HFF-Myc (cell line): ENCODE measurements at regions not wholly inside any gene's neighbourhood (a gene's known extent, or its start where the extent isn't known, plus 50 kb on each side); places are given as distances from the start of the nearest gene placed in this dataset.

Experiments
- DNase-seq: peaks from one replicate; pipeline ENCODE4 v3.0.0-alpha.2; 2011; ENCODE audit warnings: low read depth; ENCODE audit errors: extremely low read depth
- H3K4me3 ChIP-seq: replicated peaks from 2 replicates; pipeline ENCODE4 v1.5.1; 2011; ENCODE audit warnings: low read depth, mild to moderate bottlenecking, control low read depth, low read length
- CTCF ChIP-seq: IDR thresholded peaks from 2 replicates; pipeline ENCODE4 v1.5.1; 2012; ENCODE audit warnings: mild to moderate bottlenecking, low read depth, low read length, control low read depth; ENCODE audit errors: missing control alignments

- no peak for DNase-seq
- TF ChIP-seq CTCF: no peak
- H3K4me3 ChIP-seq: no peak overlapping the region
These were observed 448.4 kb upstream of the TLE4 start for GRCh38 chr9:79123415-79123814.

- no peak for TF ChIP-seq CTCF
- no peak overlapping the region for H3K4me3 ChIP-seq
- DNase-seq: no peak
These were observed 444.1 kb upstream of the TLE4 start for GRCh38 chr9:79127661-79128060.

GRCh38 chr9:79129865-79130480 lies 441.8 kb upstream of the TLE4 start:
- TF ChIP-seq CTCF: peak; percentile 85
- no peak overlapping the region for H3K4me3 ChIP-seq
- no peak for DNase-seq

GRCh38 chr9:79131246-79131774 lies 440.5 kb upstream of the TLE4 start:
- no peak overlapping the region for H3K4me3 ChIP-seq
- TF ChIP-seq CTCF: no peak

GRCh38 chr9:79131824-79132377 lies 439.9 kb upstream of the TLE4 start:
- H3K4me3 ChIP-seq: no peak overlapping the region
- DNase-seq: no peak
- no peak for TF ChIP-seq CTCF

More at GRCh38 chr9:79131246-79131774, 440.5 kb upstream of the TLE4 start:
- DNase-seq: no peak

- no peak overlapping the region for H3K4me3 ChIP-seq
- TF ChIP-seq CTCF: peak; percentile 30
- DNase-seq: no peak
These were observed 437.1 kb upstream of the TLE4 start for GRCh38 chr9:79134654-79135053.
